HepG2 (cell line): ENCODE measurements at regions not wholly inside any gene's neighbourhood (a gene's known extent, or its start where the extent isn't known, plus 50 kb on each side); places are given as distances from the start of the nearest gene placed in this dataset.

Experiments
- ATAC-seq: fragments of 200-7000 bp; cut with Tn5 transposase; 3 replicates; pipeline ENCODE4 v1.9.1; 2020; ENCODE audit warnings: mild to moderate bottlenecking, moderate library complexity
- BruUV-seq: library from RNA; stranded (reverse); fragments of 400-500 nt; replicated peaks from 2 replicates; lab custom pipeline; 2021; lab: Mats Ljungman, UMichigan
- CTCF ChIA-PET: fragments of 300-600 bp; formaldehyde crosslinking; extraction: SDS; loops from one replicate; lab custom pipeline; 2021; ENCODE audit warnings: low total read pairs, inconsistent platforms, low intra/inter-chr PET ratio; lab: Yijun Ruan, JAX
- POLR2A ChIA-PET: fragments of 350-600 bp; sonication (Branson Sonifier 250); formaldehyde crosslinking; loops from one replicate; lab custom pipeline; 2020; ENCODE audit warnings: antibody characterized with exemption, inconsistent platforms; lab: Yijun Ruan, JAX
- DNase-seq: peaks from one replicate; pipeline ENCODE4 v3.0.0-alpha.2; 2015; ENCODE audit warnings: low spot score
- FAIRE-seq: peaks from 3 replicates; lab custom pipeline; 2011; peaks lifted over from hg19 to GRCh38; lab: Jason Lieb, UNC
- H2AFZ ChIP-seq: one replicate; pipeline ENCODE4 v1.6.1; 2011; ENCODE audit warnings: low read length, inconsistent platforms
- H3K27ac ChIP-seq: fragments of 300-600 bp; 3 replicates; pipeline ENCODE4 v1.8.0; 2011; ENCODE audit warnings: mixed run types, mild to moderate bottlenecking, mixed read lengths, low read length, inconsistent platforms; ENCODE audit not compliant: insufficient read depth; ENCODE audit errors: extremely low read length
- H3K27me3 ChIP-seq, 2 experiments: fragments of 200-600 bp in 1 of 2; 2 replicates in 1 of 2; 3 replicates in 1 of 2; pipeline versions ENCODE4 v1.6.0 to v1.8.0; 2011; ENCODE audit warnings: low read length in 2 of 2, mild to moderate bottlenecking in 2 of 2, moderate library complexity in 2 of 2, inconsistent platforms in 1 of 2; ENCODE audit not compliant: insufficient read depth in 2 of 2, control insufficient read depth in 1 of 2
- H3K36me3 ChIP-seq, 2 experiments: fragments of 200-600 bp in 1 of 2; replicated peaks in 1 of 2; 2 replicates in 1 of 2; 3 replicates in 1 of 2; pipeline versions ENCODE4 v1.5.1 to v1.8.0; 2011; ENCODE audit warnings: low read length in 2 of 2, inconsistent platforms in 1 of 2; ENCODE audit not compliant: insufficient read depth in 2 of 2, control insufficient read depth in 1 of 2
- H3K4me1 ChIP-seq: 2 replicates; pipeline ENCODE4 v1.5.1; 2012; ENCODE audit warnings: low read length, inconsistent platforms; ENCODE audit not compliant: insufficient read depth
- H3K4me2 ChIP-seq: 2 replicates; pipeline ENCODE4 v1.6.0; 2011; ENCODE audit warnings: low read depth, low read length, inconsistent platforms
- H3K4me3 ChIP-seq, 3 experiments: fragments of 200-600 bp in 1 of 3; sonication (generic), shearing (Covaris generic) in 1 of 3; replicated peaks in 1 of 3; 2 replicates each; pipeline ENCODE4 v1.5.1; 2011 to 2016; ENCODE audit warnings: low read length in 3 of 3, inconsistent platforms in 2 of 3, low read depth in 2 of 3, mild to moderate bottlenecking in 2 of 3, control low read depth in 1 of 3, mixed read lengths in 1 of 3; ENCODE audit not compliant: insufficient read depth in 1 of 3
- H3K79me2 ChIP-seq: one replicate; pipeline ENCODE4 v1.6.1; 2011; ENCODE audit warnings: low read length, inconsistent platforms; ENCODE audit not compliant: insufficient read depth
- H3K9ac ChIP-seq: 2 replicates; pipeline ENCODE4 v1.6.0; 2011; ENCODE audit warnings: mild to moderate bottlenecking, low read depth, low read length, inconsistent platforms; ENCODE audit not compliant: insufficient read depth
- H3K9me3 ChIP-seq: 2 replicates; pipeline ENCODE4 v1.5.1; 2012; ENCODE audit warnings: mild to moderate bottlenecking, low read length
- H4K20me1 ChIP-seq: 2 replicates; pipeline ENCODE4 v1.6.0; 2011; ENCODE audit warnings: inconsistent platforms, mild to moderate bottlenecking, low read length, moderate library complexity; ENCODE audit not compliant: insufficient read depth
- ATM ChIP-seq: fragments of 450-650 bp; IDR thresholded peaks from 2 replicates; pipeline ENCODE4 v1.7.1; 2017; ENCODE audit warnings: mild to moderate bottlenecking, borderline replicate concordance
- EHMT2 ChIP-seq: fragments of 200-600 bp; sonication (generic); IDR thresholded peaks from 2 replicates; pipeline ENCODE4 v1.7.0; 2017; ENCODE audit warnings: antibody characterized with exemption, low read depth, low read length, borderline replicate concordance
- FOXO4 ChIP-seq: sonication (generic); formaldehyde crosslinking; conservative IDR thresholded peaks from 2 replicates; pipeline ENCODE4 v1.8.1; 2023; ENCODE audit warnings: missing genetic modification reagents
- HNRNPUL1 ChIP-seq: fragments of 200-400 bp; formaldehyde crosslinking; IDR thresholded peaks from 2 replicates; pipeline ENCODE4 v1.6.1; 2017; ENCODE audit warnings: low read depth, mild to moderate bottlenecking, low read length, moderate library complexity
- HOXA5 ChIP-seq: sonication (generic); formaldehyde crosslinking; IDR thresholded peaks from 2 replicates; pipeline ENCODE4 v1.4.0; 2020; ENCODE audit warnings: missing genetic modification reagents
- ISL2 ChIP-seq: sonication (generic); formaldehyde crosslinking; IDR thresholded peaks from 2 replicates; pipeline ENCODE4 v1.5.0; 2020; ENCODE audit warnings: missing genetic modification reagents
- JARID2 ChIP-seq: sonication (generic); formaldehyde crosslinking; IDR thresholded peaks from 2 replicates; pipeline ENCODE4 v1.8.1; 2023; ENCODE audit warnings: missing genetic modification reagents, inconsistent platforms; ENCODE audit not compliant: insufficient replicate concordance
- JUNB ChIP-seq: sonication (generic); formaldehyde crosslinking; IDR thresholded peaks from 2 replicates; pipeline ENCODE4 v1.8.0; 2022; ENCODE audit warnings: missing genetic modification reagents, mild to moderate bottlenecking, borderline replicate concordance
- KMT2A ChIP-seq: sonication (generic); formaldehyde crosslinking; IDR thresholded peaks from 2 replicates; pipeline ENCODE4 v1.4.0; 2020; ENCODE audit warnings: missing genetic modification reagents
- MAFK ChIP-seq, 2 experiments: IDR thresholded peaks in 1 of 2; conservative IDR thresholded peaks in 1 of 2; 2 replicates each; pipeline ENCODE4 v1.6.1; 2011; ENCODE audit warnings: improper control_type of control experiment in 2 of 2, low read length in 2 of 2
- MEF2D ChIP-seq: sonication (generic); formaldehyde crosslinking; IDR thresholded peaks from 2 replicates; pipeline ENCODE4 v1.5.1; 2020; ENCODE audit warnings: mild to moderate bottlenecking, missing genetic modification reagents
- MLX ChIP-seq: IDR thresholded peaks from 2 replicates; pipeline ENCODE4 v1.6.1; 2016
- MTF1 ChIP-seq: sonication (generic); formaldehyde crosslinking; IDR thresholded peaks from 2 replicates; pipeline ENCODE4 v1.5.0; 2020; ENCODE audit warnings: missing genetic modification reagents
- NFIB ChIP-seq: sonication (generic); formaldehyde crosslinking; IDR thresholded peaks from 2 replicates; pipeline ENCODE4 v1.9.0; 2021; ENCODE audit warnings: missing genetic modification reagents, mild to moderate bottlenecking, borderline replicate concordance
- NR2F1 ChIP-seq, 2 experiments: fragments of 450-650 bp in 1 of 2; formaldehyde crosslinking in 1 of 2; IDR thresholded peaks; 2 replicates each; pipeline versions ENCODE4 v1.5.0 to v1.6.1; 2016 to 2020; ENCODE audit warnings: mild to moderate bottlenecking in 1 of 2, missing compliant biosample characterization in 1 of 2, missing genetic modification reagents in 1 of 2, moderate library complexity in 1 of 2
- ZNF207 ChIP-seq: fragments of 450-650 bp; IDR thresholded peaks from 2 replicates; pipeline ENCODE4 v1.6.1; 2016; ENCODE audit warnings: antibody characterized with exemption, borderline replicate concordance
- ZNF580 ChIP-seq: IDR thresholded peaks from 2 replicates; pipeline ENCODE4 v1.6.1; 2016; ENCODE audit warnings: low read depth, borderline replicate concordance
- ZNF652 ChIP-seq: IDR thresholded peaks from 2 replicates; pipeline ENCODE4 v1.6.1; 2016; ENCODE audit warnings: low read depth, borderline replicate concordance
- ZNF687 ChIP-seq: sonication (generic); formaldehyde crosslinking; IDR thresholded peaks from 2 replicates; pipeline ENCODE4 v1.5.1; 2020; ENCODE audit warnings: mild to moderate bottlenecking, missing genetic modification reagents, moderate library complexity
- ZNF703 ChIP-seq: sonication (generic); formaldehyde crosslinking; IDR thresholded peaks from 2 replicates; pipeline ENCODE4 v1.5.1; 2020; ENCODE audit warnings: missing genetic modification reagents, mild to moderate bottlenecking, moderate library complexity, borderline replicate concordance
- WGBS: methylation state at CpG from one replicate; pipeline ENCODE4 v1.1.6; 2017; ENCODE audit warnings: low lambda C conversion rate; 5-methylcytosine and 5-hydroxymethylcytosine counted together
- in situ Hi-C: cut with HindIII; loops from 2 replicates; pipeline ENCODE4 v1.10.0; 2017; ENCODE audit warnings: low pct_unique_long_range_greater_than_20kb; ENCODE audit not compliant: extremely low pct_ligation_motif_present
- intact Hi-C: fragments of 100-400 bp; cut with micrococcal nuclease; formaldehyde crosslinking; loops from one replicate; pipeline ENCODE4 v1.10.0; 2022; ENCODE audit not compliant: unreplicated experiment

- Histone ChIP-seq H3K27ac (no peak overlapping the region), H3K4me3 (no peak overlapping the region), H2AFZ (no peak overlapping the region), H3K79me2 (no peaks in the 10 kb centered on the region), H4K20me1 (no peaks in the 10 kb centered on the region), H3K9ac (no peak overlapping the region), H3K4me2 (no peak overlapping the region), H3K9me3 (no peaks in the 10 kb centered on the region), H3K36me3 (no peaks in the 10 kb centered on the region), H3K27me3 (peaks cover 0 to 2% of the 10 kb centered on the region in 2 experiments; a peak in 1 of 5 replicates), H3K4me1 (no peaks in the 10 kb centered on the region)
- intact Hi-C loops = no loop called here
- BruUV-seq = no TSS peak
- in situ Hi-C loops = no loop called here
- ChIA-PET POLR2A (no interaction called here), CTCF (no interaction called here)
- FAIRE-seq (no peak), ATAC-seq (no peak), DNase-seq (no peak)
- WGBS = 41% methylated on average over 5 of the region's 5 CpGs
- no peak for TF ChIP-seq JUNB (CRISPR knock-in tag)
- TF ChIP-seq MEF2D (CRISPR knock-in tag) = no peak
- no peak for TF ChIP-seq KMT2A
- TF ChIP-seq MLX (CRISPR knock-in tag) = no peak
- no peak for TF ChIP-seq JARID2
- TF ChIP-seq ATM = no peak
- no peak for TF ChIP-seq MTF1 (CRISPR knock-in tag)
- TF ChIP-seq ZNF687 (CRISPR knock-in tag) = no peak
- no peak for TF ChIP-seq EHMT2
- TF ChIP-seq HNRNPUL1 = no peak
- no peak for TF ChIP-seq MAFK (conservative IDR thresholded peaks at IDR 0.05 in 1 of 2, IDR thresholded peaks at IDR 0.05 in 1 of 2; ENCODE audit: low read length in 2 of 2)
- no peak for TF ChIP-seq ZNF207
- no peak for TF ChIP-seq HOXA5 (CRISPR knock-in tag)
- TF ChIP-seq FOXO4 (CRISPR knock-in tag) = no peak
- TF ChIP-seq ZNF652 (CRISPR knock-in tag) = no peak
- TF ChIP-seq ISL2 = no peak
- no peak for TF ChIP-seq NFIB
- no peak for TF ChIP-seq ZNF703 (CRISPR knock-in tag)
- no peak for TF ChIP-seq NR2F1 (CRISPR knock-in tag; IDR thresholded peaks at IDR 0.05)
- no peak for TF ChIP-seq ZNF580 (CRISPR knock-in tag)
These were observed 168.9 kb upstream of the PHF14 start for GRCh38 chr7:10804770-10805169.
